ENCODE measurements at regions not wholly inside any gene's neighbourhood (a gene's known extent, or its start where the extent isn't known, plus 50 kb on each side); places are given as distances from the start of the nearest gene placed in this dataset.

- no peaks in the 10 kb centered on the region for H3K9me3 ChIP-seq
- no peak overlapping the region for H3K4me2 ChIP-seq
- H3K79me2 ChIP-seq (ENCODE audit: insufficient read depth), result no peaks in the 10 kb centered on the region
- no peaks in the 10 kb centered on the region for H3K27me3 ChIP-seq (ENCODE audit: insufficient read depth)
- peak overlapping the region; percentile 53; the same call in 1 of the 2 replicates for H2AFZ ChIP-seq (ENCODE audit: low read depth)
- 88% methylated on average over 3 of the region's 3 CpGs for WGBS (ENCODE audit: low lambda C conversion rate)
- CTCF ChIA-PET, result interaction anchor here (0.7 to 1.3 kb wide), 2 partner anchors 39 to 295 kb away, joined by 3 to 4 read pairs; no protein-coding TSS in a partner anchor
- H3K36me3 ChIP-seq (replicated peaks in 1 of 2; ENCODE audit: control insufficient read depth in 1 of 2, insufficient read depth in 2 of 2, low read length in 1 of 2), result no peaks in the 10 kb centered on the region
- no peaks in the 10 kb centered on the region for H4K20me1 ChIP-seq (ENCODE audit: insufficient read depth)
- no peak overlapping the region for H3K4me3 ChIP-seq (ENCODE audit: low read depth in 2 of 2, low read length in 1 of 2)
- H3K9me2 ChIP-seq, result no peaks in the 10 kb centered on the region
- no peak overlapping the region for H3K9ac ChIP-seq
- POLR2A ChIA-PET, result no interaction called here
- peaks cover 3 to 7% of the 10 kb centered on the region in 2 experiments; a peak in 1 of 4 replicates for H3K4me1 ChIP-seq (ENCODE audit: control insufficient read depth in 1 of 2, insufficient read depth in 2 of 2, low read depth in 1 of 2, low read length in 1 of 2)
- TF ChIP-seq RXRA (IDR thresholded peaks at IDR 0.05; ENCODE audit: borderline replicate concordance, low read depth), result no peak
- no peak for TF ChIP-seq TAF1 (IDR thresholded peaks at IDR 0.05; ENCODE audit: borderline replicate concordance, low read depth, low read length)
- no peak for TF ChIP-seq GATA2 (CRISPR knock-in tag; IDR thresholded peaks at IDR 0.05)
- no peak for TF ChIP-seq ELF1 (IDR thresholded peaks at IDR 0.05)
- TF ChIP-seq MXI1 (IDR thresholded peaks at IDR 0.05; ENCODE audit: low read depth, low read length), result no peak
- TF ChIP-seq PBX3 (IDR thresholded peaks at IDR 0.05), result no peak
- TF ChIP-seq, protein P1, sequence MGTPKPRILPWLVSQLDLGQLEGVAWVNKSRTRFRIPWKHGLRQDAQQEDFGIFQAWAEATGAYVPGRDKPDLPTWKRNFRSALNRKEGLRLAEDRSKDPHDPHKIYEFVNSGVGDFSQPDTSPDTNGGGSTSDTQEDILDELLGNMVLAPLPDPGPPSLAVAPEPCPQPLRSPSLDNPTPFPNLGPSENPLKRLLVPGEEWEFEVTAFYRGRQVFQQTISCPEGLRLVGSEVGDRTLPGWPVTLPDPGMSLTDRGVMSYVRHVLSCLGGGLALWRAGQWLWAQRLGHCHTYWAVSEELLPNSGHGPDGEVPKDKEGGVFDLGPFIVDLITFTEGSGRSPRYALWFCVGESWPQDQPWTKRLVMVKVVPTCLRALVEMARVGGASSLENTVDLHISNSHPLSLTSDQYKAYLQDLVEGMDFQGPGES (IDR thresholded peaks at IDR 0.05; ENCODE audit: low read depth, low read length), result no peak
- TF ChIP-seq JUND (IDR thresholded peaks at IDR 0.05), result no peak
- TF ChIP-seq YY1 (IDR thresholded peaks at IDR 0.05; ENCODE audit: low read depth), result no peak
- TF ChIP-seq, protein P2, sequence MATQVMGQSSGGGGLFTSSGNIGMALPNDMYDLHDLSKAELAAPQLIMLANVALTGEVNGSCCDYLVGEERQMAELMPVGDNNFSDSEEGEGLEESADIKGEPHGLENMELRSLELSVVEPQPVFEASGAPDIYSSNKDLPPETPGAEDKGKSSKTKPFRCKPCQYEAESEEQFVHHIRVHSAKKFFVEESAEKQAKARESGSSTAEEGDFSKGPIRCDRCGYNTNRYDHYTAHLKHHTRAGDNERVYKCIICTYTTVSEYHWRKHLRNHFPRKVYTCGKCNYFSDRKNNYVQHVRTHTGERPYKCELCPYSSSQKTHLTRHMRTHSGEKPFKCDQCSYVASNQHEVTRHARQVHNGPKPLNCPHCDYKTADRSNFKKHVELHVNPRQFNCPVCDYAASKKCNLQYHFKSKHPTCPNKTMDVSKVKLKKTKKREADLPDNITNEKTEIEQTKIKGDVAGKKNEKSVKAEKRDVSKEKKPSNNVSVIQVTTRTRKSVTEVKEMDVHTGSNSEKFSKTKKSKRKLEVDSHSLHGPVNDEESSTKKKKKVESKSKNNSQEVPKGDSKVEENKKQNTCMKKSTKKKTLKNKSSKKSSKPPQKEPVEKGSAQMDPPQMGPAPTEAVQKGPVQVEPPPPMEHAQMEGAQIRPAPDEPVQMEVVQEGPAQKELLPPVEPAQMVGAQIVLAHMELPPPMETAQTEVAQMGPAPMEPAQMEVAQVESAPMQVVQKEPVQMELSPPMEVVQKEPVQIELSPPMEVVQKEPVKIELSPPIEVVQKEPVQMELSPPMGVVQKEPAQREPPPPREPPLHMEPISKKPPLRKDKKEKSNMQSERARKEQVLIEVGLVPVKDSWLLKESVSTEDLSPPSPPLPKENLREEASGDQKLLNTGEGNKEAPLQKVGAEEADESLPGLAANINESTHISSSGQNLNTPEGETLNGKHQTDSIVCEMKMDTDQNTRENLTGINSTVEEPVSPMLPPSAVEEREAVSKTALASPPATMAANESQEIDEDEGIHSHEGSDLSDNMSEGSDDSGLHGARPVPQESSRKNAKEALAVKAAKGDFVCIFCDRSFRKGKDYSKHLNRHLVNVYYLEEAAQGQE (IDR thresholded peaks at IDR 0.05; ENCODE audit: low read depth, low read length), result no peak
- no peak for TF ChIP-seq CTCF (IDR thresholded peaks at IDR 0.05)
- no peak for TF ChIP-seq FOXJ3 (CRISPR knock-in tag; IDR thresholded peaks at IDR 0.05)
- H3K27ac ChIP-seq (ENCODE audit: low read depth in 2 of 2, low read length in 1 of 2), result no peak overlapping the region
- no peak for DNase-seq
- H3F3A ChIP-seq (replicated peaks; ENCODE audit: insufficient read depth), result peaks cover 3% of the 10 kb centered on the region
These were observed 203.1 kb downstream of the MINAR1 start for GRCh38 chr15:79635149-79635771.
